ENCODE measurements at regions not wholly inside any gene's neighbourhood (a gene's known extent, or its start where the extent isn't known, plus 50 kb on each side); places are given as distances from the start of the nearest gene placed in this dataset.

- no peak for DNase-seq (ENCODE audit: low spot score)
Observed at GRCh38 chr2:217225596-217225995, 365.7 kb upstream of the TNP1 start.

- DNase-seq (ENCODE audit: low spot score): peak; percentile 97
Observed at GRCh38 chr2:217223222-217223930, 363.5 kb upstream of the TNP1 start.

- DNase-seq (ENCODE audit: low spot score): no peak
Observed at GRCh38 chr2:217222309-217222910, 362.5 kb upstream of the TNP1 start.

GRCh38 chr2:217220228-217221013 is 360.6 kb upstream of the TNP1 start:
- DNase-seq (ENCODE audit: low spot score): no peak

GRCh38 chr2:217219164-217219520 is 359.3 kb upstream of the TNP1 start:
- DNase-seq (ENCODE audit: low spot score): no peak

- no peak for DNase-seq (ENCODE audit: low spot score)
Observed at GRCh38 chr2:217218269-217219163, 358.7 kb upstream of the TNP1 start.

- no peak for DNase-seq (ENCODE audit: low spot score)
Observed at GRCh38 chr2:217216982-217217381, 357.1 kb upstream of the TNP1 start.

GRCh38 chr2:217216316-217216715 is 356.5 kb upstream of the TNP1 start:
- no peak for DNase-seq (ENCODE audit: low spot score)

GRCh38 chr2:217215877-217216276 is 356.0 kb upstream of the TNP1 start:
- DNase-seq (ENCODE audit: low spot score): no peak

GRCh38 chr2:217208867-217209266 is 349.0 kb upstream of the TNP1 start:
- no peak for DNase-seq (ENCODE audit: low spot score)

GRCh38 chr2:217207699-217208010 is 347.8 kb upstream of the TNP1 start:
- no peak for DNase-seq (ENCODE audit: low spot score)

GRCh38 chr2:217206907-217207698 is 347.2 kb upstream of the TNP1 start:
- DNase-seq (ENCODE audit: low spot score): no peak

- no peak for DNase-seq (ENCODE audit: low spot score)
Observed at GRCh38 chr2:217206016-217206725, 346.3 kb upstream of the TNP1 start.

- no peak for DNase-seq (ENCODE audit: low spot score)
Observed at GRCh38 chr2:217204358-217204757, 344.5 kb upstream of the TNP1 start.

GRCh38 chr2:217203086-217203485 is 343.2 kb upstream of the TNP1 start:
- DNase-seq (ENCODE audit: low spot score): no peak

GRCh38 chr2:217199255-217199630 is 339.4 kb upstream of the TNP1 start:
- DNase-seq (ENCODE audit: low spot score): no peak

GRCh38 chr2:217195658-217196446 is 336.0 kb upstream of the TNP1 start:
- DNase-seq (ENCODE audit: low spot score): no peak

- no peak for DNase-seq (ENCODE audit: low spot score)
Observed at GRCh38 chr2:217195016-217195415, 335.2 kb upstream of the TNP1 start.

GRCh38 chr2:217193431-217194340 is 333.8 kb upstream of the TNP1 start:
- DNase-seq (ENCODE audit: low spot score): no peak

Data from kidney capillary endothelial cell (primary cell).